ENCODE measurements at regions not wholly inside any gene's neighbourhood (a gene's known extent, or its start where the extent isn't known, plus 50 kb on each side); places are given as distances from the start of the nearest gene placed in this dataset.

DNA sequence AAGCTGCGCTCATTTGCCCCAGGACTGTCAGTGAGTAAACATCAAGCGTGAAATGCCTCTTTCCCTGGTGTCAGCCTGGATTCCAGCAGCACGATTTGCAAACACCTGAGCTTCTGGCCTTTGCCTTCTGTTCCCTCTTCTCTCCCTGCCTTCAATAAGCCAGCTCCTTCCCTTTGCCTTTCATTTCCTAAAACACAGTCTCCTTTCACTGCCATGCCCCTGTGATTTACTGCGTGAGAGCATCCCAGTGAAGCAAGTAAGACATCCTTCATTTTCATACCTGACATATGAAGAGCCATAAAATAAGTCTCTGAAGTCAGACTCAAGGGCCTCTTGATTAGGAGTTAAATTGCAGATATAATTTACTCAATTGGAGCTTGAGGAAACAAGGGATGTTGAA is 681.8 kb downstream of the TYW1 start:
- no peak for TF ChIP-seq CTCF (IDR thresholded peaks at IDR 0.05)
- no peak for TF ChIP-seq POLR2AphosphoS5 (IDR thresholded peaks at IDR 0.05)
- no peak for TF ChIP-seq EP300 (IDR thresholded peaks at IDR 0.05)
- TF ChIP-seq POLR2A (IDR thresholded peaks at IDR 0.05), result no peak
- H3K4me1 ChIP-seq, result no peaks in the 10 kb centered on the region
- H3K9me3 ChIP-seq, result no peaks in the 10 kb centered on the region
- no peak overlapping the region for H3K27ac ChIP-seq
- H3K4me3 ChIP-seq, result no peak overlapping the region
- H3K27me3 ChIP-seq, result no peaks in the 10 kb centered on the region
- WGBS, result 76% methylated on average over 4 of the region's 4 CpGs
- DNase-seq (ENCODE audit: low spot score in 2 of 2), result no peak
- no peaks in the 10 kb centered on the region for H3K36me3 ChIP-seq

DNA sequence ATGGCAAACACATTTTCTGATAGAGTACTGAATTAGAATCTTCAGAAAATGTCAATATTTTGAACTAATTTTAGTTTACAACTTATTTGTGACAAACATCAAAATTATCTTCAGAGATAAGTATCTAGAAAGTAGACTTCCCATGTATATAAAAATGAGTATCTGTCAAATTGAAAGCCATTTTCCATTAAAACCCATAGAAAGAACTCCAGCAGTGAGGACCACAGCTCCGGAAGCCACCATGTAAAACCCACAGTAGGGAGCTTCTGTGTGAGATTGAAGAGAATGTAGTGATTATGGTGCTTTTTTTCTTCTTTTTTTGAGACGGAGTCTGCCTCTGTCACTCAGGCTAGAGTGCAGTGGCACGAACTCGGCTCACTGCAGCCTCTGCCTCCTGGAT is 687.0 kb downstream of the TYW1 start:
- Histone ChIP-seq H3K9me3 (no peaks in the 10 kb centered on the region), H3K27ac (no peak overlapping the region), H3K27me3 (no peaks in the 10 kb centered on the region), H3K4me3 (no peak overlapping the region), H3K36me3 (no peaks in the 10 kb centered on the region), H3K4me1 (no peaks in the 10 kb centered on the region)
- 93% methylated on average over 4 of the region's 4 CpGs for WGBS
- no peak for DNase-seq (ENCODE audit: low spot score in 2 of 2)
- TF ChIP-seq EP300 (IDR thresholded peaks at IDR 0.05) (no peak), CTCF (IDR thresholded peaks at IDR 0.05) (no peak), POLR2AphosphoS5 (IDR thresholded peaks at IDR 0.05) (no peak), POLR2A (IDR thresholded peaks at IDR 0.05) (no peak)

DNA sequence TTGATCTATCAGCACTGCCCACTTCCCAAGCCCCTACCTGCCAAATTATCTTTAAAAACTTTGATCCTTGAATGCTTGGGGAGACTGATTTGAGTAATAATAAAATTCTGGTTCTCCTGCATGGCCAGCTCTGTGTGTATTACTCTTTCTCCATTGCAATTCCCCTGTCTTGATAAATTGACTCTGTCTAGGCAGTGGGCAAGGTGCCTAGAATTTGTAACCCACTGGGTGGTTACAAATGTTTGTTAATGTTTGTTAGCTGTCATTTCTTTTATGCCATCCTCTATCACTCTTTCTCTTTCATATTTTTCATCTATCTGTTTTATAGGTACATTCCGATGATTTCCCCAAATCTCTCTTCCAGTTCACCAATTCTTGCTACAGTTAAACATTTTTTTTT is 694.1 kb downstream of the TYW1 start:
- no peak overlapping the region for H3K4me3 ChIP-seq
- TF ChIP-seq POLR2AphosphoS5 (IDR thresholded peaks at IDR 0.05) (no peak), CTCF (IDR thresholded peaks at IDR 0.05) (no peak), POLR2A (IDR thresholded peaks at IDR 0.05) (no peak), EP300 (IDR thresholded peaks at IDR 0.05) (no peak)
- WGBS, result 93% methylated on average over 1 of the region's 1 CpG

DNA sequence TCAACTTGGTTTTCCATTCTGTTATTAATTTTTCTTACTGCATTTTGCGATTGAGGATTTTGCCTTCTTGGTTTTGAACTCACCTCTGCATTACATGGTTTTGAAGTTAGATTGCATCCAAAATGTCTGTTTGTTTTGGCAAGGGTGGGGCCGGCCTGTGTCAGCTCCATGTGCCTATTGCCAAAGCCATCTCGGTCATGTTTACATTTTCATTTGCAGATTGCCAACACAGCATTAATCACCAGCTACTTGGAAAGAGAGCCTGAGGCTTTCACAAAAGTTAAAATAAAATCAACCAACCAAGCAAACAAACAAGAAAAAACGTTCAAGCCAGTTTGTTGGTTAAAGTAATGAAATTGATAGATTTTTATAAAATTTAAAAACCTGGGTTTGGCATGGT is 695.8 kb downstream of the TYW1 start:
- Histone ChIP-seq H3K36me3 (no peaks in the 10 kb centered on the region), H3K4me3 (no peak overlapping the region), H3K27me3 (no peaks in the 10 kb centered on the region), H3K4me1 (peaks cover 5% of the 10 kb centered on the region), H3K27ac (no peak overlapping the region), H3K9me3 (no peaks in the 10 kb centered on the region)
- TF ChIP-seq CTCF (IDR thresholded peaks at IDR 0.05), result no peak
- TF ChIP-seq POLR2AphosphoS5 (IDR thresholded peaks at IDR 0.05), result no peak
- no peak for TF ChIP-seq POLR2A (IDR thresholded peaks at IDR 0.05)
- no peak for TF ChIP-seq EP300 (IDR thresholded peaks at IDR 0.05)
- DNase-seq (ENCODE audit: low spot score in 2 of 2), result no peak
- WGBS, result 26% methylated on average over 4 of the region's 4 CpGs

More for the DNA sequence above, 694.1 kb downstream of the TYW1 start:
- H3K9me3 ChIP-seq, result no peaks in the 10 kb centered on the region
- peaks cover 5% of the 10 kb centered on the region for H3K4me1 ChIP-seq
- DNase-seq (ENCODE audit: low spot score in 2 of 2), result no peak
- H3K27ac ChIP-seq, result no peak overlapping the region
- no peaks in the 10 kb centered on the region for H3K27me3 ChIP-seq
- H3K36me3 ChIP-seq, result no peaks in the 10 kb centered on the region

GRCh38 chr7:67696124-67696523 is 699.5 kb downstream of the TYW1 start:
- no peak overlapping the region for H3K27ac ChIP-seq
- H3K9me3 ChIP-seq, result no peaks in the 10 kb centered on the region
- WGBS, result 56% methylated on average over 5 of the region's 5 CpGs
- H3K27me3 ChIP-seq, result no peaks in the 10 kb centered on the region
- no peak for TF ChIP-seq EP300 (IDR thresholded peaks at IDR 0.05)
- no peak for TF ChIP-seq POLR2A (IDR thresholded peaks at IDR 0.05)
- TF ChIP-seq CTCF (IDR thresholded peaks at IDR 0.05), result no peak
- H3K4me1 ChIP-seq, result peaks cover 5% of the 10 kb centered on the region
- no peaks in the 10 kb centered on the region for H3K36me3 ChIP-seq
- H3K4me3 ChIP-seq, result no peak overlapping the region
- no peak for DNase-seq (ENCODE audit: low spot score in 2 of 2)
